Upper lobe of left lung (tissue), 6 donors: ENCODE measurements at regions not wholly inside any gene's neighbourhood (a gene's known extent, or its start where the extent isn't known, plus 50 kb on each side); places are given as distances from the start of the nearest gene placed in this dataset.
"Not testable (repeated sequence)": the region's sequence is repeated elsewhere in the genome, so short reads cannot be mapped to it uniquely, and the experiment has no call there.

Source experiments
- ATAC-seq, 2 donors: fragments of 200-7000 bp; cut with Tn5 transposase; one replicate each; pipeline ENCODE4 v1.9.1; 2022; ENCODE audit warnings: mild to moderate bottlenecking in 2 of 2, moderate library complexity in 2 of 2; ENCODE audit not compliant: low FRiP score in 2 of 2
- DNase-seq, 2 donors: peaks; one replicate each; pipeline ENCODE4 v3.0.0-alpha.2; 2019 to 2020
- H3K27ac ChIP-seq, 4 donors: fragments of 200-600 bp; sonication (generic); one replicate each; pipeline ENCODE4 v1.5.1; 2016 to 2019
- H3K27me3 ChIP-seq, 4 donors: fragments of 200-600 bp; sonication (generic); one replicate each; pipeline ENCODE4 v1.5.1; 2017 to 2019
- H3K36me3 ChIP-seq, 4 donors: fragments of 200-600 bp; sonication (generic); one replicate each; pipeline ENCODE4 v1.5.1; 2016 to 2019
- H3K4me1 ChIP-seq, 4 donors: fragments of 200-600 bp; sonication (generic); one replicate each; pipeline ENCODE4 v1.5.1; 2018 to 2019
- H3K4me3 ChIP-seq, 4 donors: fragments of 200-600 bp; sonication (generic); one replicate each; pipeline ENCODE4 v1.5.1; 2017 to 2019; ENCODE audit warnings: mild to moderate bottlenecking in 2 of 4, moderate library complexity in 1 of 4
- H3K9me3 ChIP-seq, 4 donors: fragments of 200-600 bp; sonication (generic); one replicate each; pipeline ENCODE4 v1.5.1; 2018 to 2019
- EP300 ChIP-seq, 4 donors: sonication (generic); formaldehyde crosslinking; IDR thresholded peaks; one replicate each; pipeline ENCODE4 v1.5.1; 2017; ENCODE audit warnings: antibody characterized with exemption in 4 of 4, control low read depth in 2 of 4
- POLR2A ChIP-seq, 4 donors: fragments of 450-650 bp; IDR thresholded peaks; one replicate each; pipeline ENCODE4 v1.5.1; 2016 to 2017; ENCODE audit warnings: antibody characterized with exemption in 4 of 4, mild to moderate bottlenecking in 2 of 4
- POLR2AphosphoS5 ChIP-seq, 2 donors: sonication (generic); formaldehyde crosslinking; IDR thresholded peaks; one replicate each; pipeline ENCODE4 v1.5.1; 2017; ENCODE audit warnings: antibody characterized with exemption in 2 of 2
- WGBS, 2 donors: methylation state at CpG; one replicate each; pipeline ENCODE4 v1.1.5; 2017 to 2018; 5-methylcytosine and 5-hydroxymethylcytosine counted together
- TF ChIP-seq, protein P1 (sequence below), 6 experiments: fragments of 450-650 bp in 4 of 6; fragments of 200-600 bp in 2 of 6; sonication (generic) in 2 of 6; IDR thresholded peaks; one replicate each; pipeline ENCODE4 v1.5.1; 2016 to 2019; ENCODE audit warnings: antibody characterized with exemption in 6 of 6
- donor health status: DM: no; HTN: no; CAD: no; lungs with moderate emphysema.
- donor health status: DM: no; HTN: yes; CAD: no; lungs with severe emphysema.

DNA sequence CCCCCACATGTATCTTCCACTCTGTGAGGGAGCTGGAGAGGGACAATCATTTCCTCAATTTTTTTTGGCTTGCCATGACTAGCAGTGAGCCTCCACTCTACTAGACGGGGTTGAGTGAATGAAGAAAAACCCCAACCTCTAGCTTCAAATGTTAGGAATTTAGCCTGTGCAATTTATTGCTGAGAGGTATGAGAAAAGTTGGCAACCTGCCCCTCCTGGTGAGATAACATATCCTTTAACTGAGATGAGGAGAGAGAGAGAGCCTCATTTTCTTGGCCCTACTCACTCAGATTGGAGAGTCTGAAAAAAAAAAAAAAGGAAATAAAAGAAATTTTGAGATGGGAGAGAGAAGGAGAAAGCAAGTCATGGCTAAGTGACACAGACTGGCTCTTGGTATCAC lies 218.2 kb upstream of the CARD18 start:
- Histone ChIP-seq H3K27me3 (no peaks in the 10 kb centered on the region), H3K27ac (no peak overlapping the region), H3K4me1 (no peaks in the 10 kb centered on the region), H3K36me3 (no peaks in the 10 kb centered on the region), H3K9me3 (no peaks in the 10 kb centered on the region), H3K4me3 (no peak overlapping the region)
- WGBS, 2 donors = 53 to 68% methylated on average over 1 of the region's 1 CpG
- ATAC-seq (no peak), DNase-seq (no peak)
- TF ChIP-seq, protein P1, sequence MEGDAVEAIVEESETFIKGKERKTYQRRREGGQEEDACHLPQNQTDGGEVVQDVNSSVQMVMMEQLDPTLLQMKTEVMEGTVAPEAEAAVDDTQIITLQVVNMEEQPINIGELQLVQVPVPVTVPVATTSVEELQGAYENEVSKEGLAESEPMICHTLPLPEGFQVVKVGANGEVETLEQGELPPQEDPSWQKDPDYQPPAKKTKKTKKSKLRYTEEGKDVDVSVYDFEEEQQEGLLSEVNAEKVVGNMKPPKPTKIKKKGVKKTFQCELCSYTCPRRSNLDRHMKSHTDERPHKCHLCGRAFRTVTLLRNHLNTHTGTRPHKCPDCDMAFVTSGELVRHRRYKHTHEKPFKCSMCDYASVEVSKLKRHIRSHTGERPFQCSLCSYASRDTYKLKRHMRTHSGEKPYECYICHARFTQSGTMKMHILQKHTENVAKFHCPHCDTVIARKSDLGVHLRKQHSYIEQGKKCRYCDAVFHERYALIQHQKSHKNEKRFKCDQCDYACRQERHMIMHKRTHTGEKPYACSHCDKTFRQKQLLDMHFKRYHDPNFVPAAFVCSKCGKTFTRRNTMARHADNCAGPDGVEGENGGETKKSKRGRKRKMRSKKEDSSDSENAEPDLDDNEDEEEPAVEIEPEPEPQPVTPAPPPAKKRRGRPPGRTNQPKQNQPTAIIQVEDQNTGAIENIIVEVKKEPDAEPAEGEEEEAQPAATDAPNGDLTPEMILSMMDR (IDR thresholded peaks at IDR 0.05) = no peak
- TF ChIP-seq POLR2A (IDR thresholded peaks at IDR 0.05) (no peak), EP300 (IDR thresholded peaks at IDR 0.05) (no peak), POLR2AphosphoS5 (IDR thresholded peaks at IDR 0.05) (no peak)

DNA sequence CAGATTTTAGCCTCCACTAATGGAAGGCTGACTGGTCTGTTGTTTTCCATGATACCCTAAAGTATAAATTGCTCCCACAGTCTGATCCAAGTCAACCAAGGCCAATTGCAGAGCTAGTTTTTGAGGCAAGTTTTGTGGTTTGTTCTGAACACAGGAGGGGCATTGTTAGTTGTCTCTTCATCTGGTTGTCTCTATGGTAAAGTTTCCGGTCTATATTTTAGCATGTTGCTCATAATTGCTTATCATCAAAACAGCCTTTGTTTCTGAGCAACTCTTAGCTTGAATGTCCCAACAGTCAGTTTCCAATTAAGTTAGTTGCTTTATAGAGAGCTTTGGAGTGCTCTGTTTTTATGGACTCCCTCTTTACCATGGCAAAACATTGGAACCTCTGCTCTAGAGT lies 217.6 kb upstream of the CARD18 start:
- ATAC-seq (no peak), DNase-seq (no peak)
- 90 to 100% methylated on average over 1 of the region's 1 CpG for WGBS, 2 donors
- Histone ChIP-seq H3K36me3 (no peaks in the 10 kb centered on the region), H3K27ac (no peak overlapping the region), H3K27me3 (no peaks in the 10 kb centered on the region), H3K9me3 (no peaks in the 10 kb centered on the region), H3K4me3 (no peak overlapping the region), H3K4me1 (no peaks in the 10 kb centered on the region)
- TF ChIP-seq POLR2A (IDR thresholded peaks at IDR 0.05) (no peak), EP300 (IDR thresholded peaks at IDR 0.05) (no peak), POLR2AphosphoS5 (IDR thresholded peaks at IDR 0.05) (no peak)
- TF ChIP-seq, protein P1 (IDR thresholded peaks at IDR 0.05) = no peak

DNA sequence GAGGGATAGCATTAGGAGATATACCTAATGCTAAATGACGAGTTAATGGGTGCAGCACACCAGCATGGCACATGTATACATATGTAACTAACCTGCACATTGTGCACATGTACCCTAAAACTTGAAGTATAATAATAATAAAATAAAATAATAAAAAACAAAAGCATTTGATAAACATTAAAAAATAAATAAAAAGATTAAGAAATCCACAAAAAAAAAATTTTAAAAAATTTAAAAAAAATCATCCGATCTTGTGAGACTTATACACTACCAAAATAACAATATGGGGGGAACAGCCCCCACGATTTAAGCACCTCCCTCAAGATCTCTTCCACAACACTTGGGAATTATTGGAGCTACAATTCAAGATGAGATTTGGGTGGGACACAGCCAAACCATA lies 210.3 kb upstream of the CARD18 start:
- H3K9me3 ChIP-seq, H3K4me3 ChIP-seq, H3K27me3 ChIP-seq, DNase-seq, ATAC-seq, H3K36me3 ChIP-seq, H3K4me1 ChIP-seq, H3K27ac ChIP-seq: not testable (repeated sequence)
- 92 to 95% methylated on average over 3 of the region's 3 CpGs for WGBS, 2 donors

DNA sequence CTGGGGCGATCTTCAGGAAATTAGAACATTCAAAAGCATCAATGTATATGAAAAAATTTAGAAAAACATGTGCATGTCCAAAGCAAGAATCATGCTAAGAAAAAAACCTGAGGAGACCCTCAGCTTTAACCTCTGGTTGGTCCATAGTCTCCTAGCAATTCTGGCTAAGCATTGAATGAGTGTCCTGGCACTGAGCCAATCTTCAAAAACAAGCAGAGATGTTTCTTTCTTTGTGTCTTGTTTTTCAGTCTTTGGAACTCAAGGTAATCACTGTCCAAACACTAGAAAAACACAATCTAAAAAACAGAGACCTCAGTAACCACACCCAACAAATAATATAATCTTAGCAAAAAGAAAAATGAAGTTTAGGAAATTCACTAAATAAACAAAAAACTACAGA lies 205.4 kb upstream of the CARD18 start:
- Histone ChIP-seq H3K27me3 (no peaks in the 10 kb centered on the region), H3K27ac (no peak overlapping the region), H3K9me3 (no peaks in the 10 kb centered on the region), H3K4me1 (no peaks in the 10 kb centered on the region), H3K36me3 (no peaks in the 10 kb centered on the region), H3K4me3 (no peak overlapping the region)
- WGBS, 2 donors = 94 to 100% methylated on average over 1 of the region's 1 CpG
- DNase-seq = no peak
- ATAC-seq = no peak
- TF ChIP-seq EP300 (IDR thresholded peaks at IDR 0.05) (no peak), POLR2AphosphoS5 (IDR thresholded peaks at IDR 0.05) (no peak), POLR2A (IDR thresholded peaks at IDR 0.05) (no peak)
- TF ChIP-seq, protein P1 (IDR thresholded peaks at IDR 0.05) = no peak

DNA sequence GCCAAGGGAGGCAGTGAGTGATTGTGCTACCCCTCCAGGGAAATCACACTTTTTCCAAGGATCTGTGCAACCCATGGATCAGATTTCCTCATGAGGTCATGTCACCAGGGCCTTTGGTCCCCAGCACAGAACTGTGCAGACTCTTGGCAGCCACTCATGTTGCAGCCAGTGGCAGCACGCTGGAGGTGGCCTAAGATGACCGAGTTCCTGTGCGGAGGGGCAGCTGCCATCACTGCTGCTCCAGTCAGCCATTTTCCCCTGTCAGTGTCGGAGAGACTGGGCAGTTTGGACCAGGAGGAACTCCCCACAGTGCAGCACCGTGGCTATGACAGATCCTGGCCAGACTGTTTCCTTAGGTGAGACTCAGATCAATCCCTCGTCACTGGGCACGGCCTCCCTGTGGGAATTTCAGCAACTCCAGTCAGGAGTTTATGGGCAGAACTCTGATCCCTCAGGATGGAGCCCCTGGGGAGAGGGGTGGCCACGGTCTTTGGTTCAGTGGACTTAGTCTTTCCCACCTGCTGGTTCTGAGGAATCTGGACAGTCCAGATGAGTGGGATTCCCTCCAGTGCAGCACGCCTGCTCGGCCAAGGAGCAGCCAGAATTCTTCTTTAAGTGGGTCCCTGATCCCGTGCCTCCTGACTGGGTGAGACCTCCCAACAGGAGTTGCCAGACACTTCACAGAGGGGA lies 194.6 kb upstream of the CARD18 start:
- peak in 1 of 2 donors; percentile 3 for DNase-seq
- no peak overlapping the region for H3K4me3 ChIP-seq
- H3K4me1 ChIP-seq = no peaks in the 10 kb centered on the region
- H3K27me3 ChIP-seq = no peaks in the 10 kb centered on the region
- TF ChIP-seq EP300 (IDR thresholded peaks at IDR 0.05) (no peak), POLR2A (IDR thresholded peaks at IDR 0.05) (no peak), POLR2AphosphoS5 (IDR thresholded peaks at IDR 0.05) (no peak)
- TF ChIP-seq, protein P1 (IDR thresholded peaks at IDR 0.05) = no peak
- no peak overlapping the region for H3K27ac ChIP-seq
- H3K9me3 ChIP-seq = peaks cover 0 to 5% (median 0%) of the 10 kb centered on the region in 4 donors
- no peak for ATAC-seq
- no peaks in the 10 kb centered on the region for H3K36me3 ChIP-seq
- WGBS, 2 donors = 86 to 87% methylated on average over 6 to 11 of the region's 11 CpGs
